ENCODE measurements at regions not wholly inside any gene's neighbourhood (a gene's known extent, or its start where the extent isn't known, plus 50 kb on each side); places are given as distances from the start of the nearest gene placed in this dataset.

DNA sequence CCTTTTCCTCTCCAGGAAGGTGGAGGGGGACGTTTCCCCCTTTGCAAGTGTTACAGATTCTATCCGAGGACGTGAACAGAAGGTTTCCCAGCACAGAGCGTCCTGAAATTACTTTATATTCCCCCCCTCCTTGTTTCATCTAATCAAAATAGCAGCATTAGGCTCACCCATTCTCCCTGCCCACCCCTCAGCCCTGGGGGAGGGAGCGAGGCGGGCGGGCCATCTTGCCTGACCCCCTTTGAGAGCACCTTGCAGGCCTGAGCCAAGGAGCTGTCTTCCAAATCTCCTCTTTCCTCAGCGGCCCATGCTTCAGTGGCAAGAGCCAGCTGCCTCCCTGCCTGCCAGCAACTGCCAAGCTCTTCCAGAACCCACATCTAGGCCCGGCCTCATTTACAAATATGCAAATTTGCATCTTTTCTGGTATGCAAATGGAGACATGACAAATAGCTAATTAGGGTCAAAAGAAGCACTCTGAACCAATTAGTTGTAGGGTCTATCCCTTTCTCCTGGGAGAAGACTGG lies 69.1 kb upstream of the POU3F1 start:
- TF ChIP-seq SPI1 (IDR thresholded peaks at IDR 0.05; ENCODE audit: low read depth, low read length) (no peak), POLR2AphosphoS5 (IDR thresholded peaks at IDR 0.05; ENCODE audit: low read depth, low read length) (no peak), POLR2A (IDR thresholded peaks at IDR 0.05; ENCODE audit: low read depth, low read length) (no peak), POU2F2 (IDR thresholded peaks at IDR 0.05; ENCODE audit: low read depth, low read length) (no peak), TAF1 (IDR thresholded peaks at IDR 0.05; ENCODE audit: low read depth, low read length) (no peak), PAX5 (IDR thresholded peaks at IDR 0.05; ENCODE audit: insufficient read depth, low read length, severe bottlenecking) (no peak)
- DNase-seq (ENCODE audit: insufficient read length, low spot score) (no peak), FAIRE-seq (no peak)

- no peak for DNase-seq (ENCODE audit: insufficient read length, low spot score)
- TF ChIP-seq SPI1 (IDR thresholded peaks at IDR 0.05; ENCODE audit: low read depth, low read length) = no peak
- FAIRE-seq = no peak
Measured at GRCh38 chr1:38115226-38115625, 68.6 kb upstream of the POU3F1 start.

DNA sequence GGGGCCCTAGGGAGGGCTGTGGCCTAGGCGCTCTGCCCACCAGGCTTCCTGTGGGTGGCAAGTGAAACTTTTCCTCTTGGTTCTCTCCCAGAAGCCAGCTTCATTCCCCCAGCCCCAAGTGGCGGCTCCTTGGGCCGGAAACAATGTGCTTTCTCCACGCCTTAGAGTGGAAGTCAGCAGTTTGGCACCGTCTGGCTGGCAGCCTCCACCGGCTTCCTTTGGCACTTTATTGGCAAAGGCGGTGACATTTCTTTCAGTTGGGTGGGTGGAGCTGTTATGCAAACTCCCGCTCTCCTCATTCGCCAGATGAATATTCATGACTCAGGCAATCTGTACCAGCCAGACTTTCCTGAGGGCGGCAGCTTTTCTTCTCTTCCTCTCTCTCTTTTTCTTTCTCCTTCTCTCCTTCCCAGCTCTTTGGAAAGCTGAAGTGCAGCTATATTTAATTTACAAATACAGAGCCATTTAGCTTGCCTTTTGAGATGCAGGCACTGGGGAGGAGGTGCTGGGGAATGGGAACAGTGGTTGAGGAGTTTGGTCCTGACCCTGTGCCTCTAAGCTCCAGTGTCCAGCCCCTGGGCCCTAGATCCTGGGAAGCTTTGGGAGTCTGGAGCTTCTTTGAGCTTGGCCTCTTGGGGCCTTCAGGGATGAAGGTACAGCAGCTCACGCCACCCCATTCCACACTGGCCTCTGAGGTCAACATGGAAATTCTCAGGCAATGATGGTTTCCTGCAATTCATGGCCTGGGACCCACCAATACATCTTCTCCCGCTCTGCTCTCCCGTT lies 67.8 kb upstream of the POU3F1 start:
- FAIRE-seq = no peak
- TF ChIP-seq SPI1 (IDR thresholded peaks at IDR 0.05; ENCODE audit: low read depth, low read length) (no peak), PAX5 (IDR thresholded peaks at IDR 0.05; ENCODE audit: insufficient read depth, low read length, severe bottlenecking) (no peak), POLR2A (IDR thresholded peaks at IDR 0.05; ENCODE audit: low read depth, low read length) (no peak), TAF1 (IDR thresholded peaks at IDR 0.05; ENCODE audit: low read depth, low read length) (no peak), POLR2AphosphoS5 (IDR thresholded peaks at IDR 0.05; ENCODE audit: low read depth, low read length) (no peak), POU2F2 (IDR thresholded peaks at IDR 0.05; ENCODE audit: low read depth, low read length) (no peak)
- no peak for DNase-seq (ENCODE audit: insufficient read length, low spot score)

- FAIRE-seq (no peak), DNase-seq (ENCODE audit: insufficient read length, low spot score) (no peak)
- TF ChIP-seq POLR2A (IDR thresholded peaks at IDR 0.05; ENCODE audit: low read depth, low read length) (no peak), POU2F2 (IDR thresholded peaks at IDR 0.05; ENCODE audit: low read depth, low read length) (no peak), TAF1 (IDR thresholded peaks at IDR 0.05; ENCODE audit: low read depth, low read length) (no peak), POLR2AphosphoS5 (IDR thresholded peaks at IDR 0.05; ENCODE audit: low read depth, low read length) (no peak), PAX5 (IDR thresholded peaks at IDR 0.05; ENCODE audit: insufficient read depth, low read length, severe bottlenecking) (no peak), SPI1 (IDR thresholded peaks at IDR 0.05; ENCODE audit: low read depth, low read length) (no peak)
Measured at GRCh38 chr1:38113159-38113666, 66.6 kb upstream of the POU3F1 start.

- FAIRE-seq (no peak), DNase-seq (ENCODE audit: insufficient read length, low spot score) (no peak)
- TF ChIP-seq PAX5 (IDR thresholded peaks at IDR 0.05; ENCODE audit: insufficient read depth, low read length, severe bottlenecking) (no peak), POLR2AphosphoS5 (IDR thresholded peaks at IDR 0.05; ENCODE audit: low read depth, low read length) (no peak), TAF1 (IDR thresholded peaks at IDR 0.05; ENCODE audit: low read depth, low read length) (no peak), SPI1 (IDR thresholded peaks at IDR 0.05; ENCODE audit: low read depth, low read length) (no peak), POLR2A (IDR thresholded peaks at IDR 0.05; ENCODE audit: low read depth, low read length) (no peak), POU2F2 (IDR thresholded peaks at IDR 0.05; ENCODE audit: low read depth, low read length) (no peak)
Measured at GRCh38 chr1:38111589-38111988, 65.0 kb upstream of the POU3F1 start.

GRCh38 chr1:38105267-38105666 lies 58.7 kb upstream of the POU3F1 start:
- no peak for FAIRE-seq
- no peak for DNase-seq (ENCODE audit: insufficient read length, low spot score)
- TF ChIP-seq POU2F2 (IDR thresholded peaks at IDR 0.05; ENCODE audit: low read depth, low read length) = no peak
- TF ChIP-seq SPI1 (IDR thresholded peaks at IDR 0.05; ENCODE audit: low read depth, low read length) = no peak
- no peak for TF ChIP-seq TAF1 (IDR thresholded peaks at IDR 0.05; ENCODE audit: low read depth, low read length)
- no peak for TF ChIP-seq PAX5 (IDR thresholded peaks at IDR 0.05; ENCODE audit: insufficient read depth, low read length, severe bottlenecking)
- TF ChIP-seq POLR2A (IDR thresholded peaks at IDR 0.05; ENCODE audit: low read depth, low read length) = no peak
- TF ChIP-seq POLR2AphosphoS5 (IDR thresholded peaks at IDR 0.05; ENCODE audit: low read depth, low read length) = no peak

DNA sequence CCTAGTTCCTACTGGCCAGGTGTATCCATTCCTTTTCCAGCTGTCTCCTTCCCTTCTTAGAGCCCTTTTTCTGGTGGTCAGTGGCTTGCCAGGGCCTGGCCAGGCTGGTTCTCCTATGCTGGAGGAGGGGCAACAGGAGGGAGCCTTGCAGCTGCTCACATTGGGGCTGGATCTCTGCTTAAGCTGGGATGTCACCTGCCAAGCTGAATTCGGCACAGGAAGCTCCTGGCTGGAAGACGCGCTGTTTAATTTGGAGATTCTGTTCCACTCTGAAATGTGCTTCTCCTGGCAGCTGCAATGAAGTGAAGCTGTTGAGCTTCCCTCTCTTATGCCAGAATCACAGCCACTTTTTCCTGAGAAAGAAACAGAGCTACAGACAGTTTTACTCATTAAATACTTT lies 56.0 kb upstream of the POU3F1 start:
- no peak for DNase-seq (ENCODE audit: insufficient read length, low spot score)
- no peak for FAIRE-seq
- no peak for TF ChIP-seq POLR2A (IDR thresholded peaks at IDR 0.05; ENCODE audit: low read depth, low read length)
- TF ChIP-seq SPI1 (IDR thresholded peaks at IDR 0.05; ENCODE audit: low read depth, low read length) = no peak

DNA sequence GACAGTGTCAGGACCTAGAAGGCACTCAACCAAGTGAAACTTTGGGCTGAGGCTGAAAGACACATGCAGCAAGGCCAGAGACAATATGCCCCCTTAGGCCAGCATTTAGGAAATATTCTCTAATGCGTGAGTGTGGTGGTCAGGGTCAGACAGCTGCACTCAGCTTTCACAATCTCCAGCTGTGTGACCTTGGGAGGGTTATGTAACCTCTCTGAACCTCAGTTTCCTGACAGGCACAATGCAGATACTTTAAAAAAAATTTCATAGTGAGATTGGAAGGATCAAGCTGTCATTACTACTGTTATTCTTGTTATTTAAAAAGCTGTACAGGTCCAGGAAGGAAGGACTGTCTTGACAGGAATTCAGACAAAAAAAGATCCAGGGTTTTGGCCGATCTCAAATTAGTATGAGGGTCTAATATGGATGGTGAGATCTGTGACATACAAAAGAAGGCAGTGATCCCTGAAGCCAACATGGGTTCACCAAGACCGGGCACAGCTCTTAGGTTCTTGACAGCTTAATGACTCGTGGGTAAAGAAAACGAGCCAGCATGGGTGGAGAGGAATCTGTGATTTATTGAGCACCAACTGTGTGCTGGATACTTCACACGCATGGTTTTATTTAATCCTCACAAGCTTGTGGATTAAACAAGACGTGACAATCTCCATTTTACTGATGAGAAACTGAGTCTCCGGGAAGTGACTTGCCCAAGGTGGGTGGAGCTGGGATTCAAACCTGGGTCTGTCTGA lies 54.6 kb upstream of the POU3F1 start:
- FAIRE-seq (no peak), DNase-seq (ENCODE audit: insufficient read length, low spot score) (no peak)
- TF ChIP-seq TAF1 (IDR thresholded peaks at IDR 0.05; ENCODE audit: low read depth, low read length) (no peak), POLR2AphosphoS5 (IDR thresholded peaks at IDR 0.05; ENCODE audit: low read depth, low read length) (no peak), POU2F2 (IDR thresholded peaks at IDR 0.05; ENCODE audit: low read depth, low read length) (no peak), PAX5 (IDR thresholded peaks at IDR 0.05; ENCODE audit: insufficient read depth, low read length, severe bottlenecking) (no peak), SPI1 (IDR thresholded peaks at IDR 0.05; ENCODE audit: low read depth, low read length) (no peak), POLR2A (IDR thresholded peaks at IDR 0.05; ENCODE audit: low read depth, low read length) (no peak)

- DNase-seq (ENCODE audit: insufficient read length, low spot score) (no peak), FAIRE-seq (no peak)
- no peak for TF ChIP-seq POLR2A (IDR thresholded peaks at IDR 0.05; ENCODE audit: low read depth, low read length)
Measured at GRCh38 chr1:38098101-38098847, 51.7 kb upstream of the POU3F1 start.

Data from GM12891 (cell line).